Medulla oblongata (tissue), 1 donor: ENCODE measurements at regions not wholly inside any gene's neighbourhood (a gene's known extent, or its start where the extent isn't known, plus 50 kb on each side); places are given as distances from the start of the nearest gene placed in this dataset.

ENCODE experiments used
- DNase-seq: peaks from one replicate; pipeline ENCODE4 v3.0.0-alpha.2; 2015; ENCODE audit errors: extremely low spot score

DNA sequence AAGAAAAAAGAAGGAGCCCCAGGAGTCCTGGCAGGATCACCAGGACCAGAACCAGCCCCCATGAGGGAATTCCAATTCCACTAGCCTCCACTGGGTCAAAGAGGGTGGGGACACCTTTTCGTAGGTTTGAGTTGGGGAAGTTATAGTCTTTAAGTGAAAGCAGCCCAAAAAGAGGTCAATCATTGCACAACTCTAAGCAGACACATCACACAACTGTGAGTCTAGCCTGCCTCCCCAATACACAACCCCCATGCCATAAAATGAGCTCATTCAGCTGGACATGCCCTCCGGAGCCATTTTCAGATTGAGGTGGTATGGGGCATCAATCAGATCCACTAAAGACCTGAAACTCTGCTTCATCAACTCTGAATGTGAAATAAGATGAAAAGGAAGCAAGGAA lies 179.9 kb downstream of the NPHP4 start:
- DNase-seq = no peak

DNA sequence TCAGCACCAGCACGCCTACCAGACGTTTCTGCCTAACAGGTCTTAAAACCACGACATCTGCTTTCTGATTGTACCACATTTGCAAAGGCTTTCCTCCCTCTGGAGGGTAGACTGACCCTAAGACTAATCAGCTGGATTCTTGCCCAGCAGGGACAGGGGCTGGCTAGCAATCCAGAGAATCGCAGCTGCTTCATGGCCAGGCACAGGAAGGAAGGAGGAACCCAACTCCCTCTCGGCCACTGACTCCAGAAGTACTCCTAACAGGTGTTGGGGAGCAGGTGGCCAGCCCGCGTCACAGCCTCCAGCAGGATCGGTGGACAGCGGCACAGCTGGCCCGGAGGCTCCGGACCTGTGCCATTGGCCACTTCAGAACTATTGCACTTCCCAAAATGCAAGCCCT lies 180.8 kb downstream of the NPHP4 start:
- DNase-seq = no peak

DNA sequence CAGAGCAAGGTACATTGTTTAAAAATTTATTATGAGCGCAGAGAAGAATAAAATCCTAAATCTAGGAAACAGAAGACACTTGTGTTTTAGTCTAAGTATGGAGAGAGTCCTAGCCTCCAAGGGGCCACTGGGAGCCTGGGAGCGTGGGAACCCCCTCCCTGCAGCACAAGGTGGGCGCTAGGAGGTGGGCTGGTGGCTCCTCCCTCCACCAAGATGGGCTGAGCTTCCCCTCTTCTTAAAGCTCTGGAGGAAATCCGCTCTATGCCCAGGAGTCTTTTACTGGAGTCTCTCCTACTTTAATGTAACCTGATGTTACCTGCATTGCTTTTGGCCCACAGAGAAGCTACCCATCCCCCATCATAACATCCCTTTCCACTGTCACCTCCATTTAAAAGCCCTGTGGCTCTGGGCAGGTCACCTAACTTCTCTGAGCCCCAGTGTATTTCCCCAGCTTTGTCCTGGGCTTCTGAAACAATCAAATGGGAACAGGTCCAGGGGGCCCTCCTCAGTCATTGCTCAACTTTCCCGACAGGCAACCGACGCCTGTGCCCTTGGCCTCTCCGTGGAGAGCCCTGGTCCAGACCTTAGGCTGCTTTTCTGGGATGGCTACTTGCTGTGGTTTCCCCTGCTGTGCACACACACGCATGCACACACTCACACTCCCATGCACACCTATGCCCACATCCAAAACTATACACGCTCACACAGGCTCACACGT lies 181.5 kb downstream of the NPHP4 start:
- no peak for DNase-seq

DNA sequence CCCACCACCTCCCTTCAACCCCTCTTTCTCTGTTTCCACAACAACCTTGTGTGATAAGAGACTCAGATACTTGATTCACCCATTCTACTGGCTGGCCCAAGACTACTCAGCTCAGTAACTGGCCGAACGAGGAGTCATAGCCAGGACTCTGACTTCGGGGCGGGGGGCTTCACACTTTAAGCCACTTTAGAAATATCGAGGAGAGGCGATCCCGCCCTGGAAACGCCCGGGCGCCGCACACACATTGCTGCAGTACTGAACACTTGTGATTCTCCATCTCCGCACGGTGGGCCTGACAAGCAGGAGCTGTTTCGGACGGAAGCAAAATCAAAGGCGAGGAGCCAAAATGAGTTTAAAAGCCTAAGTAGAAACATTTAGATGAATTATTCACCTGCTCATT lies 182.1 kb downstream of the NPHP4 start:
- DNase-seq = no peak

DNA sequence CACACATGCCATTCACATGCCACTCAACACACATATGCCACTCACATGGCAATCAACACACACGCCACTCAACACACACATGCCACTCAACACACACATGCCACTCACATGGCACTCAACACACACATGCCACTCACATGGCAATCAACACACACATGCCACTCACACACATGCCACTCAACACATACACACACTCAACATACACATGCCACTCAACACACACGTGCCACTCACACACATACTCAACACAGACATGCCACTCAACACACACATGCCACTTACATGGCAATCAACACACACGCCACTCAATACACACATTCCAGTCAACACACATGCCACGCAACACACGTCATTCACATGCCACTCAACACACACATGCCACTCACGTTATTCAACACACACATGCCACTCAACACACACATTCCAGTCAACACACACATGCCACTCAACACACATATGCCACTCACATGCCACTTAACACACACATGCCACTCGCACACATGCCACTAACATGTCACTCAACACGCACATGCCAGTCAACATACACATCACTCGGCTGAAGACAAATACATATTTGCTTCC lies 182.9 kb downstream of the NPHP4 start:
- DNase-seq = no peak

DNA sequence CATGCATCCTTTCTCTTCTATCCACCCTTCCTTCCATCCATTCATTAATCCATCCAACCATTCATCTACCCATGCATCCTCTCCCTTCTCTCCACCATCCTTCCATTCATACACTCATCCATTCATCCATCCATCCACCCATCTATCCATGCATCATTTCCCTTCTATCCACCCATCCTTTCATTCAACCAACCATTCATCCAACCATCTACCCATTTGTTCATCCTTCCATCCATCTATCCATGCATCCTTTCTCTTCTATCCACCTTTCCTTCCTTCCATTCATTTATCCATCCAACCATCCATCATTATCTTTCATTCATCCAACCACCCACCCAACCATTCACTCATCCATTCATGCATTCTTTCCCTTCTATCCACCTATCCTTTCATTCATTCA lies 188.4 kb downstream of the NPHP4 start:
- DNase-seq = no peak

DNA sequence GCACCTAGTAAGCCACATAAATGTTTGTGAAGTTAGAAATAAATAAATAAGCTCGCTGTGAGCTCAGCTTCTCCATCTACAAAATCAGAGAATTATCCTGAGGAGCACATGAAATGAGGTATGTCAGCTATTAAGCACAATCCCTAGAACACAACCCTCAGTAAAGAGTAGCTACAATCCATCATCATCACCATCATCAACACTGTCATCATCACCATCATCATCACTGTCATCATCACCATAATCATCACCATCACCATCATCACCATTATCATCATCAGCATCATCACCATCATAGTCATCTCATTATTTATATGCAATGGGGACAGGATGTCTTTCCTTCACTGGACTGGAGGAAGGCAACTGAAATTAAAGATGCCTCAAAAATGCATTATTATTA lies 189.6 kb downstream of the NPHP4 start:
- DNase-seq = no peak

DNA sequence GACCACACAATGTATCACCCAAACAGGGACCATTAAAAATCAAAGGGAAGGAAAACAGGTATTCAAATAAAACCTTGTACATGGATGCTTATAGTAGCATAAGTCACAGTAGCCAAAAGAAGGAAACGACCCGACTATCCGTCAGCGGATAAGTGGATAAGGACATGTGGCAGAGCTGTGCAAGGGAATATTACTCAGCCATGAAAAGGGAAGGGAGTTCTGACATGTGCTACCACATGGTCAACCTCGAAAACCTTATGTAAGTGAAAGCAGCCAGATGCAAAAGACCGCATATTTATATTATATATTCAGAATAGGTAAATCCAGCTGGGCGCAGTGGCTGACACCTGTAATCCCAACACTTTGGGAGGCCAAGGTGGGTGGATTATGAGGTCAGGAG lies 193.3 kb downstream of the NPHP4 start:
- no peak for DNase-seq

DNA sequence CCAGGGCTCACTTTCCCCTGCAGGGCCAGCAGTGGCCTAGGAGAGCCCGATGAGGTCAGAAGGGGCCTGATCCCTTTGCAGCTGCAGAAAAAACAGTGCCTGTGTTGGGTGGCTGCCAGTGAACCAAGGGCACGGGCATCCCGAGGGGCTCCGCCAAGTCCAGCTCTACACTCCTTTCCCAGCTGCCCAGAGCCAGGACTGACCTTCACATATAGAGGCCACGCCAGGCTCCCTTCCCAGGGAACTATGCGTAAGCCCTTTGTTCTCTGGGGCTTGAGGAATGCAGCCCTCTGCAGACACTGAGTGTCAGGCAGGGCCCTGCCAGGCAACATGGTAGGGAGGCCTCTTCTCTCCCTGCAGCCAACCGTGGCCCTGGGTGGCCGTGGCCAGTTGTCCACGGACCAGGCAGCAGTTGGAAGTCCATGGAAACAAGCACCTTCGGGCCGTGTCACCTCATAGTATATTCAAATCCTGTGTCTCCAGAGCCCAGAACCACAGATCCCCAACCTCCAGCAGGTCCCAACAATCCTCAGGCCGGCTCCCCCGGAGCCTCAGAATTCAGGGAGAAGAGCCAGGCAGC lies 194.0 kb downstream of the NPHP4 start:
- DNase-seq = no peak

DNA sequence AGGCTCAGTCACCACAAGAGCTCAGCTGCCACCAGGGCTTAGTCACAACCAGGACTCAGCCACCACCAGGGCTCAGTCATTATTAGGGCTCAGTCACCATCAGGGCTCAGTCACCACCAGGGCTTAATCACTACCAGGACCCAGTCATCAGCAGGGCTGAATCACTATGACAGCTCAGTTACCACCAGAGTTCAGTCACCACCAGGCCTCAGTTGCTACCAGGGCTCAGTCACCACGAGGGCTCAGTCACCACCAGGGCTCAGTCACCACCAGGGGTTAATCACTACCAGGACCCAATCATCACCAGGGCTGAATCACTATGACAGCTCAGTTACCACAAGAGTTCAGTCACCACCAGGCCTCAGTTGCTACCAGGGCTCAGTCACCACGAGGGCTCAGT lies 196.2 kb downstream of the NPHP4 start:
- DNase-seq = no peak

DNA sequence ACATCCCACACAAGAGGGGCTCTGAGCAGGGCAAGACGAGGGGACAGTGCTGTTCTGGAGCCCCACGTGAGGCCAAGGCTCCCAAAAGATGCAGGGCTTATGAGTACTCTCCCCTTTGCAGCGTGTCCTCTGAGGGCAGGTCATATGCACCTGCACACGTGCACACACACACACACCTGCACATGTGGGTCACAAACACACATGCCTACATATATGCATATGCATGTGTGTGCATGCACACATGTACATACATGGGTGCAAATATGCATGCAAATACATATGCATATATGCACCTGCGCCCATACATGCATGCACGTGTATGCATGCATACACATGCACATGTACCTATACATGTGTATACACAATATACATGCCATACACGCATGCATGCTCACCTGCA lies 197.9 kb downstream of the NPHP4 start:
- DNase-seq = no peak

DNA sequence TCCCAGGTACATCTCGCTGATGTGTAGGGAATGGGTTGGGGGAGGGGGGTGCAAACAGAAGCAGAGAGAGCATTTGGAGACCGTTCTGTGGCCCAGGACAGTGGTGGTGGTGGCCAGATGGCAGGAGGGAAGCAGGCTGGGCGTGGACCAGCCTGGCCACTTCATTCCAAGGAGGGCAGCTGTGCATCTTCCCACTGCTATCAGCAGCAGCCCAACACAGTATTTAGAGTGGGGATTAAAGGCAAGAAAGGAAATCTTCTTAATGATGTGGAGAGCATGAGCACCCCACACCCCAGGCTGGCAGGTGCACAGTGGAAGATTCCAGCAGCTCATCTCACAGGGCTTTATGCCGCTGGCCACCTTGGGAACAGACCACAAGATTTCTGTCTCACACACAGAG lies 198.7 kb downstream of the NPHP4 start:
- DNase-seq = no peak

DNA sequence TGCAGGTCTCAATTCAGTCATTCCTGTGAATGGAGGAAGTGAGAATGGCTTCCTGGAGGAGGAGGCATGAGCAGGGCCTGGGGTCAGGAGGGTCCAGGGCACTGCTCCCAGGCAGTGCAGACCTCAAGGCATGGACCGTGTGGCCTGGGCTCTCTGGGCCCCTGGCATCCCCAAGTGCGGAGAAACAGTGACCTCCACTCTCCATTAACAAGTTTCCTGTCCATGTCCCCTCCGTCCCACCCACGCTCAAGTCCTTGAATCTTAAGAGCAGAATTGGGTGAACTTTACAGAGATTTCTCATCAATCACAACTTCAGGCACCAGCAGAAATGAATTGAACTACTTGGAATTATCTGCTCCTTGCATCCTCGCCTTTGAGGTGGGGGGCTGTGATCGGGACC lies 211.1 kb downstream of the NPHP4 start:
- DNase-seq = no peak

DNA sequence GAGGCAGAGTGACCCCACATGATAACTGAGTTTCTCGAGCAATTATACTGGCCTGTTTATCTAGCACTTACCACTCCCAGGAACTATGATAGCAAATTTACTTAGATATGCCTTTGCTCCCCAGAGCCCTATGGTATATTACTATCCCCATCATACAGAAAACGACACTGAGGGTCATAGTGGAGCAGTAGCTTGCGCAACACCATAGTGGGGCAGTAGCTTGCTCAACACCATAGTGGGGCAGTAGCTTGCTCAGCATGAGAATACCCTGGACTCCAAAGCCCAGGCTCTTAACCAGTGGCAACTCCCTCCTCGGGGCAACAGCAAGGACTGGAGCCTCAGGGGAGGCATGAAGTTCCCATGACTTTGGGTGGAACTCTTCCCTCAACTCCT lies 211.9 kb downstream of the NPHP4 start:
- no peak for DNase-seq

DNA sequence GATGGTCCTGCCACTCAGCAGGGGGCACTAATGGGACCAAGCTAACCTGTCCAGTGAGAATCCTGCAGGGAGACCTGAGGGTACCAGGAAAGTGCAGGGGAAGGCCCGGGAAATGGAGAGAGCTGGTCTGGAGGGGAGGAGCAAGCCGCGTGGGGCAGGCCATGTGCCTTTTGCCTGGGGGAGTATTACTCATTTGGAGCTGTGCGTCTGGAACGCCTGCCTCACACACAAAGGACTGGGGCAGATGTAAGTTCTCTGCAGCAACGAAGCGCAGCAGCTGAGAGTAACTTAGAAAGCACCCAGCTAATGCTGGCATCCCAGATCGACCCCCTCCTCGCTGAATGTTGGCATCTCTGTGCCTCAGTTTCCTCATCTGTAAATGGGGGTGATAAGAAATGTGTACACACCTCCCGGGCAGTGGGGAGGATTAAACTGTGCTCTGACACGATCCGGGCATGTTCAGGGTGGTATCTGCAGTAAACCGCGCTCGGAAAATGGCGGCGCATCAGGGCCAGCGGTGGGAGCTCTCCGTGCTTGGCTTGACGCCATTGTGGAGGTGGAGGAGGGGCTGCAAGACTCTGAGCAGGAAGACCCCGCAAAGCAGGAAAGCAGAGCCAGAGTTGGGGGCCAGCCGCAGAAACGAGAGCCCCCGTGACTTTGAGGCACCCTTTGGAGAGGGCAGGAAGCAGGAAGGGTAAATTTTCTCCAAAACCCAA lies 212.5 kb downstream of the NPHP4 start:
- no peak for DNase-seq

DNA sequence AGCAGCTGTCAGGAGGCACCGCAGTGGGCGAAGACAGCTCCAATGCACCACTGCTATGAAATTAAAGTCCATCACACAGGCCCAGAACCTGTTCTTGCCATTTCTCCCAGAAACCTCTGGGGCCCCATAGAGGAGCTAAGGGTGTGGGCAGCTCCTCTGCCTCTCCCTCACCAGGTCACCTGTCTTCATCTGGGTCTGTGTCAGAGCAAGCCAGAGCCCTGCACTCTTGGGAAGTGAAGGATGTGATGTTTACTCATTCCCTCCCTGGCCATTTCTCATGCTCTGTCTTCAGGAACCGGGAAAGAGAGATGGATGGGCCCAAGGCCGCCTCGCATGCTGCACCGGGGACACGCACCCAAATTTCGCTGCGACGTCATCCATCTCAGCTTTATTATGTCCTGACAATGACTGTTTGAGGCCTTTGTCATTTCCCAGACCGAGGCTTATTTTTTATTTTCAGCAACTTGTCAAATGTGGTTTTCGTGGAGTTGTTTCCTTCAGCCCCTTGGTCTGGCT lies 216.1 kb downstream of the NPHP4 start:
- DNase-seq = no peak

DNA sequence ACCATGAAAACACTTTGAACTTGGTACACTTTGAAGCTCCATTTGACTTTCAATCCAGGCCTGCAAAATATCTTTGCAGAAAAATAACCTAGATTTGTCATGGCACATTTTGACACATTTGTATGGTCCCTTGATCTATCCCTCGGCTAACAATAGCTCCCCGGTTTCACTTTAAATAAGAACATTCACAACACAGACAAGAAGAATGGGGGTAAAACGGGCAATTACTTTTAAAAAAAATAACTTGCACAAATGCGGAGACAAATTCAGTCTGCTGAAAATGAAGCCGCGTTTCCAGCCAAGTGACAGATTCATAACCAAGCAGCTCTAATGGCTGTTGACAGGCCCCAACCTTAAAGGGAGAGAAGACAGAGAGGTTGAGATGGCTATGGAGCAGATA lies 218.2 kb downstream of the NPHP4 start:
- no peak for DNase-seq

DNA sequence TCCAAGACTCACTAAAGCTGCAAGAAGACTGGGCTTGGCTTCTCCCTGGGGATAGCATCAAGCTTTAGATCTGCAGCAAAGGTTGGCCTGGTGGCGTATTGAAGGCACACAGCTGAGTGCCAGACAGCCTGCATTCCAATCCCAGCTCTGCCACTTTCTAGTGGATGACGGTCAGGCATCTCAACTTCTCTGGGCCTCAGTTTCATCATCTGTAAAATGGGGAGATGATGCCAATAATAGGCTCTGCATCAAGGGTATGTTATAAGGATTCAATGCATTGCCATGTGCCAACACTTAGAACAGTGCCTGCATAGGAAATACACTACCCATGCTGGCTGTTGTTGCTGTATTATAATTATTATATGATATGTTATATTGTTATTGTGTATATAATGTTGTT lies 220.4 kb downstream of the NPHP4 start:
- no peak for DNase-seq

DNA sequence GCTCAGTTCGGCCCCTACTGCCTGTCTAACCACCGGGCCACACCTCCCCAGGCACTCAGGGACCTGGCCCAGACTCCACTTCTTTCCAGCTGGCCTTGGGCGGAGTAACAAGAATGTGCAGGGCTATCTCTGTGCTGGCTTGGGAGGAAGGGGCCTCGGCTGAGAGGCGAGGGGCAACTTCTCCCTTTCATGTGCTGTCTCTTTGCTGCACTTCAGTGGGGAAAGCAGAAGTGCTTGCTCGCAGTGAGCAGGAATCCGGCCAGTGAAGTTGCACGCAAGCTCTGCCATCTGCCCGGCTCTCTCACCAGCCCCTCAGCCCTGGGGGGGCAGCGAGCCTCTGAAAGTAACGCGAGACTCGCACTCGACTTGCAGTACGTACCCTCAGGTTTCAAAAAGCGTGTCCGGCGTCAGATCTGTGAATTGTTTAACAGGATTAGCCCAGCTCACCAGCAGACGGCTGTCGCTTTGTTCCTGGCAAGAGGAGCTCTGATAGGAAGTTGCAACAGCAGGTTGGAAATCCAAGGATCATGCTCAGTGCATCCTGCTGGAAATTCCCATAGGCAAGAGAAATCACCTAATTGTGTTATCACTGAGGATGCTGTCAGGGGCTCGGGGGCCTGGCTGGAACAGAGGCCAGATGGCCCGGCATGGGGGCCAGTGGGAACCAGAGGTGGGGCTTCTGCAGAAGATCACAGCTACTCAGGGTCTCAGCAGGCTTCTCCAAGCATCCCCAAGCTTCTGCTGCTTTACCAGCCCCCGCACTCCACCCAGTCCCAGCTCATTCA lies 221.1 kb downstream of the NPHP4 start:
- peak; percentile 6 for DNase-seq

DNA sequence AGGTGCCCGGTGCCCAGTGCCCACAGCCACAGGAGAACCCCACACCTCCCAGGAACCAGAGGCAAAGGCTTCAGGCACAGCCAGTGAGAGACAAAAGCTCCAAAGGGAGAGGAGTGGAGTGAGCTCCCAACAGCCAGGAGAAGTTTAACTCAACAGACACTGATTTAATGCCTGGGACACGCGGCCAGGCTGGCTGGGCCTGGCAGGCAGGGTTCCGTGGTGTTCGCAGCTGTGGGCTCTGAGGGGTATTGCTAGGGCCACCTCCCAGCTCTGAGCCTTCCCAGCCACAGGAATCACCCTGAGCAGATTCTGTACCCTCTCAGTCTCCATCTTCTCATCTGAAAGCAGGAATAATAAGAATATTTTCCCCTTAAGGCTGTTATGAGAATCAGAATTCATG lies 222.5 kb downstream of the NPHP4 start:
- no peak for DNase-seq

DNA sequence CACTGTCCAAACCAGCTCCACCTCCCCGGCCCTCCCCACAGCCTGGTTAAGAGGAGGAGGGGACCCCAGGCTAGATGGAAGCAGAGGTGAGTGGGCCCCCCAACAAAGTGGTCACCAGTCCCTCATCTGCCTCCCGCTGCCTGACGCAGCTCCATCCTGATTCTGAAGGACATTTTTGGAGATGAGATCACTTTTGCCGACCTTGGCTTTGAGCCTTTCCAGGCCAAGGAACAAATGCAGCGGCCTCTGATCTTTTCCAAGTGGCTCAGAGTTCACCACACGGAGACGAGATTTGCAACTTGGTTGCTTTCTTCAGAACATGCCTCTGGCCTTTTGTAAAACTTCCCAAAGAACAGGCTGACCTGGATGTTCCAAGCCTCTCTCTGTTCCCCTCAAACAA lies 223.1 kb downstream of the NPHP4 start:
- DNase-seq = no peak

DNA sequence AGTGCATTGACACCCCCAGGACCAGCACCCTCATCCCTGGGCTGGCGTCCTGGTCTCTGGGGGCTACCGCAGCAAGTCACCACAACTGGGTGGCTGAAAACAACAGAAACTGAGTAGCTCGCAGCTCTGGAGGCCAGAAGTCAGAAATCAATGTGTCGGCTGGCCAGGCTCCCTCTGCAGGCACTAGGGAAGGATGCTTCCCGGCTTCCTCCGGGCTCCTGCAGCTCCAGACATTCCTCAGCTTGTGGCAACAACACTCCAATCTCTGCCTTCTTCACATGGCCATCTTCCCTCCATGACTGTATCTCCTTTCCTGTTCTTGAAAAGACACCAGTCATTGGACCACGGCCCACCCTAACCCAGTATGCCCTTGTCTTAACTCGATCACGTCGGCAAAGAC lies 224.2 kb downstream of the NPHP4 start:
- no peak for DNase-seq
